Dedifferentiated amniotic fluid mesenchymal stem cell (primary cell): ENCODE measurements at regions not wholly inside any gene's neighbourhood (a gene's known extent, or its start where the extent isn't known, plus 50 kb on each side); places are given as distances from the start of the nearest gene placed in this dataset.
"Not testable (repeated sequence)": the region's sequence is repeated elsewhere in the genome, so short reads cannot be mapped to it uniquely, and the experiment has no call there.

ENCODE experiments used
- DNase-seq: peaks from one replicate; pipeline ENCODE4 v3.0.0-alpha.2; 2016; ENCODE audit errors: extremely low spot score

DNA sequence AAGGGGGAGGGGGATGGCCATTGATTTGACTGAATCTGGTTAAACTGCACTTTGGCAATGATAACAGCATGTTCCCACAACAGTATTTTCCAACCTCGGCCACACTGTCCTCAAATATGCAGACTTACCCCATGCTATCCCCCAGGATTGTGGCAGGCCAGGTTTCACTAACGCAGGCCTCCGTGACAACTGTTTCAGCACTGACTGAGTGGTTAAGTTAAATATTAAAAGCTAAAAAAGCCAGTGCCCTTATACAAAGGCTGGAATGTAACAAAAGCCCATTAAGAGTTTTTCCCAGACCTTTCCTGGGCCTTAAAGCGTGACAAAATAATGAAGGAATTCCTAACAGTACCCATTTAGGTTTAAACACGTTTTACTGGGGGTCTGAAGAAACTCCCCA lies 202.9 kb downstream of the USP25 start:
- DNase-seq, result no peak

GRCh38 chr21:15935530-15935929 lies 205.7 kb downstream of the USP25 start:
- no peak for DNase-seq

GRCh38 chr21:15943009-15943666 lies 213.4 kb downstream of the USP25 start:
- DNase-seq, result no peak

GRCh38 chr21:15947677-15948076 lies 217.9 kb downstream of the USP25 start:
- DNase-seq, result no peak

DNA sequence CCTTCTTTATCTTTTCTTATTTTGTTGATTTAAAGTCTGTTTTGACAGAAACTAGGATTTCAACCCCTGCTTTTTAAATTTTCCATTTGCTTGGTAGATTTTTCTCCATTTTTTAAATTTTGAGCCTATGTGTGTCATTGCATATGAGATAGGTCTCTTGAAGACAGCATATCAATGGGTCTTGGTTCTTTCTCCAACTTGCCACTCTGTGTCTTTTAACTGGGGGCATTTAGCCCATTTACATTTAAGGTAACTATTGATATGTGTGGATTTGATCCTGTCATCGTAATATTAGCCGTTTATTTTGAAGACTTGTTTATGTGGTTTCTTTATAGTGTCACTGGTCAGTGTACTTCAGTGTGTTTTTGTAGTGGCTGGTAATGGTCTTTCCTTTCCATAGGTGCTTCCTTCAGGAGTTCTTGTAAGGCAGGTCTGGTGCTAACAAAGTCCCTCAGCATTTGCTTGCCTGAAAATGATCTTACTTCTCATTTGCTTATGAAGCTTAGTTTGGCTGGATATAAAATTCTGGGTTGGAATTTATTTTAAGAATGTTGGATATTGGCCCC lies 223.9 kb downstream of the USP25 start:
- DNase-seq, result no peak

- no peak for DNase-seq
These were observed 234.6 kb downstream of the USP25 start for GRCh38 chr21:15964236-15964855.

GRCh38 chr21:15966231-15966630 lies 236.4 kb downstream of the USP25 start:
- DNase-seq, result no peak

DNA sequence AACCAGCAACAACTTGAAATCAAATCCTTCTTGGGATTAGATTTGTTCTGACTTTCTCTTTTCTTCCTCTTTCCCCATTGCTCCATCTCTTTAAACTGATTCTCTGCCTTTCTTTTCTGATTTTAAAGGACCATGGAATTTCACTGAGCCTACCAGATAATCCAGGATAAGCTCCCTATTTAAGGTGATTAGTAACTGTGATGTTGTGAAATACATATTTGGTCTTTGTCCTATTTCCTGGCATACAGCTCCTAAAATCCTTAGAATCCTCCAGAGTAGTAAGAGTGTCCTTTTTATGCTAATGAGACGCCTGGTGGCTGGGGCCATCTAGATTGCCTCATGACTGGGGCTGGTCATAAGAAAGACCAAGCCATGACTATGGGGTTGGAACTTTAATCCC lies 236.9 kb downstream of the USP25 start:
- DNase-seq, result no peak

- DNase-seq, result no peak
These were observed 237.9 kb downstream of the USP25 start for GRCh38 chr21:15967661-15968060.

DNA sequence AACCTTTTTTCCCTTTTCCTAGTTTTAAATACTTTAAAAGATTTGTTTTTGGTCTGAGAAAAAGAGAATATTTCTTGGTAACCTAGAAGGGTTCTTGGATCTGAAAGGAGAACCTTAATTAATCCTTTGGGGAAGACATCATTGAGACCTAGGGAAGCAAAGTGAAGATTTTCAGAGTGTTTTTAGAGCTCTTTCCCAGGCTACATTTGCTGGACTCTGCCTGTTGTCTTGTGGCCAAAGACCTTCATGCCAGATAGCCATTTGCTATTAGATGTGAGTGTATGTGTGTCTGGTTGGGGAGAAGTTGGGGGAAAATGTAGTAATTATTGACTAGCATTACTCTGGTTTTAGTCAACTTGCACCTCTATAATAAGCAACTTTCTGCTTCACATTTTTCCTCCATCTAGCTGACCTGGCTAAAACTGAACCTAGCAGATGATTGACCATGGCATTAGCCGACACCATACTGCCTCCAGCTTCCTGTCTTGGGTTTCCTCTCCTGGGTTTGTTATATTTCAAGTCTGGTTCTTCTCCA lies 239.1 kb downstream of the USP25 start:
- DNase-seq, result no peak

DNA sequence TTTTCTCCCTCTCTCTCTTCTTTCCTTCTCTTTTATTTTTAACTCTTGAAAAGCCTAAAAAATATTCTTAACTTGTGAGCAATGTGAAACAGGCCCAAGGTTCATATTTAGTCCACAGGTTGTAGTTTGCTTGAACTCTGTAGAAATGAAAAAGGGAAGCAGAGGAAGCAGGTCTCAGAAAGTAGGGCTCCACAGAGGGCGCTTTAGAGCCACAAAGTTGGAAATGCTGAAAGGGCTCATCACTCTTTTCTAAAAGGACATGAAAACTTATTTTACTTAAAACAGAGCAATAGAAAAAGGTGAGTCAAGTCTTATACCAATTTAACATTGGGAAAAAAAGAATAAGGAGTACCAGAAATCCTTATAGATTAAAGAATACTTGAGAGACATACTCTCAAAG lies 247.0 kb downstream of the USP25 start:
- DNase-seq, result no peak

- DNase-seq, result no peak
These were observed 248.5 kb downstream of the USP25 start for GRCh38 chr21:15978215-15978738.

- DNase-seq, result not testable (repeated sequence)
These were observed 249.7 kb downstream of the USP25 start for GRCh38 chr21:15979493-15979892.

DNA sequence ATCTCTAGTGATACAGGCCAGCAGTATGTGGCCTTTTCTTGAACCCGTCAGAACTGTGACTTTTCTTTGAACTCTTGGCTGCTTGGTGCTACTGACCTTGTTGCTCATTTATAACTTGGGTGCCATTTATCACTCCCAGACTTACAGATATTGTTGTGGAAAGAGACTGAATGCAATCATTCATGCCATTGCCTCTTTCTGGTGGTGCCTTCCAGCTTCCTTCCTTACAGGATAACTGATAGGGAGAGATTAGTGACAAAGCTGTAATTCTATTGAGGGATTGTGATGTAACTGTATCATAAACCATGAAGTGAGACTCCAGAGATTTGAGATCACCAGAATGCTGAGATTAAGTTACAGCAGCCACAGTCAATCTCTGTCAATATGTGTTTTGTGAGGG lies 256.5 kb downstream of the USP25 start:
- DNase-seq, result no peak

DNA sequence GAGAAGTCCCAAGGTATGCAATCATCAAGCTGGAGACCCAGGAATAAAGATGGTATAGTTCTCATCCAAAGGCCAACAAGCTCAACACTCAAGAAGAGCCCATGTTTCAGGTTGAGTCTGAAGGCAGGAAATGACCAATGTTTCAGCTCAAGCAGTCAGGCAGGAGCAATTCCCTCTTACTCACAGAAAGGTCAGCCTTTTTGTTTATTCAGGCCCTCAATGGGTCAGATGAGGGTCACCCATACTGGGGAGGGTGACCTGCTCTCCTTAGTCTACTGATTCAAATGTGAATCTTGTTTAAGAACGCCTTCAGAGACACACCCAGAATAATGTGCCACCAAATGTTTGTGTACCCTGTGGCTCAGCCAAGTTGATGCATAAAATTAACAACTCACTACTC lies 262.4 kb downstream of the USP25 start:
- no peak for DNase-seq

- DNase-seq, result no peak
These were observed 264.2 kb downstream of the USP25 start for GRCh38 chr21:15993951-15994350.

DNA sequence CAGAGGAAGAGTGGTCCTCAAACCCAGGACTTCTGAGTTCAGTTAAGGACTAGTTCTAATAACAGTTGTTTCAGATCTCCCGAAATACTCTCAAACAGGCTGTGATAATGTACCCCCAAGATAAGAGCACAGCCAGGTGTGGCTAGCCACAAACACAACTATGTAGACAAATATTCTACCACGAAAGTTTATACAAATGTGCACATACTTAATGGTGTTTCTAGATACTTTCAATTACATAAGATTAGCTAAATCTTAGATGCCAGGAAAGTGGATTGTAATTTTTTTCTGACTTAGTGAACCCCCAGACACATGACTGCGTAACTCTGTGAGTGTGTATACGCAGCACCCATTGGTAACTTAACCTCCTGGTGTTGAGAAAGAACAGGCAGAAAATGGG lies 270.0 kb downstream of the USP25 start:
- DNase-seq, result no peak

GRCh38 chr21:16002874-16003466 lies 273.2 kb downstream of the USP25 start:
- peak; percentile 44 for DNase-seq

DNA sequence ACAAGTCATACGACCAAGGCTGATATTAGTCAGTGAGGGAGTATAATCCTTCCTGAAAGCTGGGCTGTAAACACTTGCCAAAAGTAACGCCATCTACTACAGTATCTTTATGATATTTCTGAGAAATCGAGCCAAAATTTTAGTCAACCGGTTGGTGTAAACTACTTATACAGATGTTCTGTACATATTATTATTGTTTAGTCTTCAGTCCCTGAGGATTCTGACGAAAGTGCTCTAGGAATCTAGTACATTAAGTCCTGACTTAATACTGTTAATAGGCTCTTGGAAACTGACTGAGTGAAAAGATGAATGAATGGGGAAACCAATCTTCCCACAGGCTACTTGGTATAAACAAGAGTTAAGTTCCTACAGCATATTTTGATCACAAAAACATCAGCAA lies 274.3 kb downstream of the USP25 start:
- no peak for DNase-seq

DNA sequence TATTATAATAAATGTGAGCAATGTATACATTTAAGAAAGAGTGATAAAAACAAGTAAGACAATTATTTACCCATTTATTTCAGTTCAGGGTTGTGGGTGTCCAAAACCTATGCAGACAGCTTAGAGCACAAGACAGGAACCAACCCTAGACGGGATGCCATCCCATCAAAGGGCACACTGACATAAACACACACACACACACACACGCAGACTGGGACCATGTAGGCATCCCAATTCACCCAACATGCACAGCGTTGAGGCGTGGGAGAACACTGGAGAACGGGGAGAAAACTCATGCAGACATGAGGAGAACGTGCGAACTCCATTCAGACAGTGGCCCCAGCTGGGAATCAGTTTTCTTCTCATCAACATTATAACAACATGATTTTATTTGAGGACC lies 274.7 kb downstream of the USP25 start:
- no peak for DNase-seq

DNA sequence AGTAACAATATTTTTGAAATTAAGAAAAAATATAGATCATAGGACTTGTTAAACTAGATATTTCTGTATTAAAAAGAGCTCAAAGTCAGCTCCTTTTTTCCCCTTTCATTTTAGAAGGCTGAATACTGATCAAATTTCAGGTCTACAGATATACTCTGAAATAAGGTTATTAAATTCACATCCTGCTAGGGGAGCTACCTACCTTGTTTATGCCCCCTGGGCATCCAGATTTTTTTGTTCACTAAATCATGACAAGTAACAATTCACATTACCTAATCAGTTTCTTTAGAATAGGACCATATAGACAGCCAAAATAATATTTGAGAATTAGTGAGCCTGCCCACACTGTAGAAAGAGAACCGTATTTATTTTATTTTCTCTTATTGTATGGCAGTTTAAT lies 276.2 kb downstream of the USP25 start:
- DNase-seq, result no peak

DNA sequence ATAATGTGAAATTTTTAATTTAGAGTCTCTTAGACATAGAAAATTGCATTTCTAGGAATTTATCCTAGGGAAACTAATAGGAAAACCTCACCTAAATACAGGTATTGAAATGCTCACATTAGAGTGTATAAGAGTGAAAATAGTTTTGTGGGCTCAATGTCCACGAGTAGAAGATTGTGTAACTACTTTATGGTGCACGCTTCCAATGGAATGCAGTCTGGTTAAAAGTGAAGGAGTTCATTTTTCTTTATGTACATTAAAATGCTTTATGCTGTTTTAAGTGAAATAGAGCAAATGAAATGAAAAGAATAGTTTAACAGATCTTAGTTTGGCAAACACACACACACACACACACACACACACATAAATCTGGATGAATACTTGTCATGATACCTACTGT lies 278.2 kb downstream of the USP25 start:
- no peak for DNase-seq

- no peak for DNase-seq
These were observed 281.9 kb downstream of the USP25 start for GRCh38 chr21:16011719-16012118.
